ENCODE measurements at regions not wholly inside any gene's neighbourhood (a gene's known extent, or its start where the extent isn't known, plus 50 kb on each side); places are given as distances from the start of the nearest gene placed in this dataset.

GRCh38 chr3:18507333-18507732 is 82.2 kb upstream of the SATB1 start:
- no peak for TF ChIP-seq CTCF (IDR thresholded peaks at IDR 0.05; ENCODE audit: low read depth, low read length)
- CTCF ChIA-PET: no interaction called here
- no peak overlapping the region for H3K4me3 ChIP-seq (ENCODE audit: low read depth, low read length)
- DNase-seq (ENCODE audit: low read depth, low spot score): no peak
- POLR2A ChIA-PET: no interaction called here
- H3K9me3 ChIP-seq (ENCODE audit: control insufficient read depth, insufficient read depth, low read length): peaks cover 6% of the 10 kb centered on the region; the same call in 1 of the 2 replicates
- no peak overlapping the region for H3K27ac ChIP-seq (ENCODE audit: low read depth, low read length)
- H3K27me3 ChIP-seq (ENCODE audit: control insufficient read depth, insufficient read depth, low read length): no peaks in the 10 kb centered on the region

GRCh38 chr3:18505056-18505455 is 79.9 kb upstream of the SATB1 start:
- H3K9me3 ChIP-seq (ENCODE audit: control insufficient read depth, insufficient read depth, low read length): peaks cover 3% of the 10 kb centered on the region; the same call in 1 of the 2 replicates
- no peak overlapping the region for H3K4me3 ChIP-seq (ENCODE audit: low read depth, low read length)
- ChIA-PET POLR2A (no interaction called here), CTCF (no interaction called here)
- DNase-seq (ENCODE audit: low read depth, low spot score): no peak
- H3K27me3 ChIP-seq (ENCODE audit: control insufficient read depth, insufficient read depth, low read length): no peaks in the 10 kb centered on the region
- H3K27ac ChIP-seq (ENCODE audit: low read depth, low read length): no peak overlapping the region
- no peak for TF ChIP-seq CTCF (IDR thresholded peaks at IDR 0.05; ENCODE audit: low read depth, low read length)

- no peak for DNase-seq (ENCODE audit: low read depth, low spot score)
- Histone ChIP-seq H3K27me3 (ENCODE audit: control insufficient read depth, insufficient read depth, low read length) (no peaks in the 10 kb centered on the region), H3K4me3 (ENCODE audit: low read depth, low read length) (no peak overlapping the region), H3K9me3 (ENCODE audit: control insufficient read depth, insufficient read depth, low read length) (no peaks in the 10 kb centered on the region; the same call in 1 of the 2 replicates), H3K27ac (ENCODE audit: low read depth, low read length) (no peak overlapping the region)
- CTCF ChIA-PET: no interaction called here
- POLR2A ChIA-PET: no interaction called here
- no peak for TF ChIP-seq CTCF (IDR thresholded peaks at IDR 0.05; ENCODE audit: low read depth, low read length)
Observed at GRCh38 chr3:18501679-18502343, 76.7 kb upstream of the SATB1 start.

- no peak overlapping the region for H3K27ac ChIP-seq (ENCODE audit: low read depth, low read length)
- CTCF ChIA-PET: no interaction called here
- H3K4me3 ChIP-seq (ENCODE audit: low read depth, low read length): no peak overlapping the region
- no peak for TF ChIP-seq CTCF (IDR thresholded peaks at IDR 0.05; ENCODE audit: low read depth, low read length)
- DNase-seq (ENCODE audit: low read depth, low spot score): no peak
- no peaks in the 10 kb centered on the region for H3K9me3 ChIP-seq (ENCODE audit: control insufficient read depth, insufficient read depth, low read length)
- POLR2A ChIA-PET: no interaction called here
- H3K27me3 ChIP-seq (ENCODE audit: control insufficient read depth, insufficient read depth, low read length): no peaks in the 10 kb centered on the region
Observed at GRCh38 chr3:18500322-18500721, 75.2 kb upstream of the SATB1 start.

GRCh38 chr3:18499301-18499700 is 74.2 kb upstream of the SATB1 start:
- Histone ChIP-seq H3K27me3 (ENCODE audit: control insufficient read depth, insufficient read depth, low read length) (no peaks in the 10 kb centered on the region), H3K9me3 (ENCODE audit: control insufficient read depth, insufficient read depth, low read length) (no peaks in the 10 kb centered on the region), H3K4me3 (ENCODE audit: low read depth, low read length) (no peak overlapping the region), H3K27ac (ENCODE audit: low read depth, low read length) (no peak overlapping the region)
- DNase-seq (ENCODE audit: low read depth, low spot score): no peak
- no peak for TF ChIP-seq CTCF (IDR thresholded peaks at IDR 0.05; ENCODE audit: low read depth, low read length)
- CTCF ChIA-PET: no interaction called here
- POLR2A ChIA-PET: no interaction called here

Data from AG04450 (cell line).